Keratinocyte (primary cell): ENCODE measurements at regions not wholly inside any gene's neighbourhood (a gene's known extent, or its start where the extent isn't known, plus 50 kb on each side); places are given as distances from the start of the nearest gene placed in this dataset.

ENCODE experiments used
- CTCF ChIP-seq, 3 experiments: IDR thresholded peaks in 1 of 3; conservative IDR thresholded peaks in 1 of 3; optimal IDR thresholded peaks in 1 of 3; 2 replicates in 2 of 3; 3 replicates in 1 of 3; pipeline versions ENCODE3 to v1.5.1; 2011; ENCODE audit warnings: low read length in 3 of 3, mild to moderate bottlenecking in 3 of 3, moderate library complexity in 2 of 3, control low read depth in 1 of 3, inconsistent platforms in 1 of 3; ENCODE audit not compliant: insufficient read depth in 2 of 3; ENCODE audit errors: extremely low read depth in 1 of 3
- EZH2 ChIP-seq: IDR thresholded peaks from one replicate; pipeline ENCODE4 v1.6.1; 2012; ENCODE audit warnings: inconsistent platforms, mild to moderate bottlenecking, low read length, moderate library complexity

- TF ChIP-seq CTCF (optimal IDR thresholded peaks at IDR 0.05 in 1 of 3, IDR thresholded peaks at IDR 0.05 in 1 of 3, conservative IDR thresholded peaks at IDR 0.05 in 1 of 3; ENCODE audit: extremely low read depth in 1 of 3, insufficient read depth in 2 of 3, low read length in 3 of 3) (no peak), EZH2 (no peak)
These were observed 139.8 kb upstream of the SPEF2 start for GRCh38 chr5:35477911-35478310.
